ENCODE measurements at regions not wholly inside any gene's neighbourhood (a gene's known extent, or its start where the extent isn't known, plus 50 kb on each side); places are given as distances from the start of the nearest gene placed in this dataset.

DNA sequence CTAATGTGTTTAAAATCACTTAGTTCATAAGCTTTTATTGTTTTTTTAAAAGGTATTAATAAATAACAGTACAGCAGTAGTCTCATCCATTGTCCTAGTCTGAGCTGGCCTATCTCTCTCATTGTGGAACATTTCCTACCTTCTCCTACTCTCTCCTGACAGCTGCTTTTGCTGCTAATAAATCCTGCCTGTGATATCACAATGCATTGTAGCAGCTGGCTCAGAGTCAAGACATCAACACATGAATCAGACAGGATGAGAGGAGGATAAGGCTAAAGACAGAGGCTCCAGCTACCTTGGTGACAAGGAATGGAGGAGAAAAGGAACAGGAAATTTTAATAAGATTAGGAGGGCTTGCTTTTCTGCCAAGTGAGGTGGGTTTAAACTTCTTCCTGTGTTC lies 626.1 kb downstream of the HS3ST4 start:
- TF ChIP-seq CTCF (IDR thresholded peaks at IDR 0.05), result no peak
- DNase-seq (ENCODE audit: low spot score) (no peak), ATAC-seq (ENCODE audit: low FRiP score) (no peak)

DNA sequence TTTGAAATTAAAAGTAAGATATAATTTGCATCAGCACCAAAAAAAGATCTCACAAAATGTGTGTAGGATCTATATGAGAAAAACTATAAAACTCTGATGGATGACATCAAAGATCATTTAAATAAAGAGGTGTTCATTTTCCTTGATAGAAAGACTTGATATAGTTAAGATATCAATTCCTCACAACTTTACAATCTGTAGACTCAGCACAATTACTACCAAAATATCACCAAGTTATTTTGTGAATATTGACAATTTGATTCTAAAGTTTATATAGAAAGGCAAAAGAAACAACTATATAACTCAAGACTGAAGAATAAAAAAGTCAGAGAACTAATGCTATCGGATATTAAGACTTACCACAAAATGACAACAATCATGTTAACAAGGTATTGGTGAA lies 638.9 kb downstream of the HS3ST4 start:
- no peak for TF ChIP-seq CTCF (IDR thresholded peaks at IDR 0.05)
- no peak for ATAC-seq (ENCODE audit: low FRiP score)
- DNase-seq (ENCODE audit: low spot score), result no peak

- DNase-seq (ENCODE audit: low spot score), result no peak
- no peak for ATAC-seq (ENCODE audit: low FRiP score)
These were observed 642.7 kb downstream of the HS3ST4 start for GRCh38 chr16:26334218-26335111.

DNA sequence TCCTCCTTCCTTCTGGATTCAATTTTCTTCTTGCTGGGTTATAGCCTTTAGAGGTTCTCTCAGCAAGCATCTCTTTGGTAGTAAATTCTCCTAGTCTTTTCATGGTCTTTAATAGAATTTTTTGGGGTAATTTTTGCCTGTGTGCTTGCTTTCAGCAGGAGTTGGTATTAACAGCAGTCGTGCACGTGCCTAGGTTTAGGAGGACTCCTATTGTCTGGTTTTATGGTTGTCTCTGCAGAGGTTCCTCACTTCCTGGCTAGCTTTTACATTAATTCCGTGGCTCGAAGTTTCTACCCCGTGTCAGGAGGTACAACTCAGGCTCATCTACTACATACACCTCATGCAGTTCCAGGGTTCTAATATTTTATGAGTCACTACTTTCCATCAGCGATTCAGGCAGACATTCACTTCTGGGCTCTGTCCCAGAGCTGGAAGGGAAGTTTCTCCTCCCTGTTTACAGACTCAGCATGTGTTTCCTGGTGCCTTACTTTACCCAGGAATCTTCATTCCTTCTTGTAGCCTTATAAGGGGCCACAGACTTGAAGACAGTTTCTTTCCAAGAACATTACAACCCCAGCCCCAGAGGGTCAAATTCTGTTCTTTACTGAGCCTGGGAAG lies 643.6 kb downstream of the HS3ST4 start:
- TF ChIP-seq CTCF (IDR thresholded peaks at IDR 0.05), result no peak
- ATAC-seq (ENCODE audit: low FRiP score) (no peak), DNase-seq (ENCODE audit: low spot score) (no peak)

More at GRCh38 chr16:26334218-26335111, 642.7 kb downstream of the HS3ST4 start:
- no peak for TF ChIP-seq CTCF (IDR thresholded peaks at IDR 0.05)

DNA sequence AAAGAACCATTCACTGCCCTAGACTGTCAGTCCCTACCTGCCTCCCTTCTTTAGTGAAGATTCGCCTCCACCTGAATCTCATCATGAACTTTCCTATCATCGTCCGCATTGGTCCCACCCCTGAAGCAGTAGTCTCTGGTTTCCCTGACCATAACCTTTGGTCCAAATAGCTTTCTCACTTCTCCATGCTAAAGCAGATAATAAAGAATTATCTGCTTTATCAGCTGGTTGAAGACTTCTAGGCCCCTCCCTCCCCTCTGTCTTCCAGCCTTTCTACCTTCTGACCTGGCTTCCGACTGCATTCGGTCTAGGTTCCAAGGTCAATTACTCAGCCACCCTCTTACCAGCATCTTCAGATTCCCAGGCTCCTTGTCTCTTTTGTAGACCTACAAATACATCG lies 650.9 kb downstream of the HS3ST4 start:
- no peak for DNase-seq (ENCODE audit: low spot score)
- TF ChIP-seq CTCF (IDR thresholded peaks at IDR 0.05), result no peak
- ATAC-seq (ENCODE audit: low FRiP score), result no peak

- no peak for ATAC-seq (ENCODE audit: low FRiP score)
- DNase-seq (ENCODE audit: low spot score), result no peak
- TF ChIP-seq CTCF (IDR thresholded peaks at IDR 0.05), result no peak
These were observed 652.5 kb downstream of the HS3ST4 start for GRCh38 chr16:26344240-26344776.

Measured in omental fat pad (tissue), 3 donors.